Stimulated activated CD4-positive, alpha-beta T cell treated with anti-CD3 and anti-CD28 coated beads, Interleukin-15, amount 100 ng/mL, for 24 hours (primary cell): ENCODE measurements at regions not wholly inside any gene's neighbourhood (a gene's known extent, or its start where the extent isn't known, plus 50 kb on each side); places are given as distances from the start of the nearest gene placed in this dataset.

Experiments used
- DNase-seq: peaks from one replicate; pipeline ENCODE4 v3.0.0-alpha.2; 2020

DNA sequence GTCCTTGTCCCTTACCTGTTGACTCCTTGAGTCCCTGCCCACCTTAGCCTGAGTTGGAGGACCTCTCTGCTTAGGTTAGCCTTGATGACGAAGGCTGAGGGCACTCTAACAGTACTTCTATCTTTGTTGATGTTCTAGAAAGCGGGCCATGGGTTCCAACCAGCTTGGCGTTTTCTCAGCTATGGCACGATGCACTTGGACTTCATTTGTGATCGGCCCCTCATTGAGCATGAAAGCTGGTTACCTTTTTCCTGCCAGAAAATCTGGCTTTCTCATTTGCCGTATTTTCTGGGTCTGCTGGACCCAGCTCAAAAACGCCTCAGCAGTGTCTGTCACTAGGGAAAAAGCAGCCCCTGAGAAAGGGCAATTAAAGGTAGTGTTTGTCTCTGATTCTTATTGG, 290.8 kb downstream of the EMP1 start:
- no peak for DNase-seq

DNA sequence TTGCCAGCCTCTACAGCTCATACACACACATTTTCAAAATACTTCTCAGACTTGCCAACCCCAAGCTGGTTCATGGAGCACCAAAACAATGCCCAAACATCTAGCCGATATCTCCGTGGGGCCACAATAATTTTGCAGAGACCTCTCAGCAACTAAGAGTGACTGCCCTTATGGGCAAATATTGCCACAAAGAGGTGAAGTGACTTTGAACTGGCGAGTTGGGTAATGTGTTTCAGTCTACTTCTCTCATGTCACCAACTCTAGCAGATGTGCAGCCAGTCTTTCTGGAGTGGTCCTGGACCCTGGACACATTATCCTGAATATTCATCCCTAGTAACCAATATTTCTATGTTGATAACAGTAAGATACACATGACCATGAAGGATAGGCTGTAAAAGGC, 290.3 kb downstream of the EMP1 start:
- no peak for DNase-seq

DNA sequence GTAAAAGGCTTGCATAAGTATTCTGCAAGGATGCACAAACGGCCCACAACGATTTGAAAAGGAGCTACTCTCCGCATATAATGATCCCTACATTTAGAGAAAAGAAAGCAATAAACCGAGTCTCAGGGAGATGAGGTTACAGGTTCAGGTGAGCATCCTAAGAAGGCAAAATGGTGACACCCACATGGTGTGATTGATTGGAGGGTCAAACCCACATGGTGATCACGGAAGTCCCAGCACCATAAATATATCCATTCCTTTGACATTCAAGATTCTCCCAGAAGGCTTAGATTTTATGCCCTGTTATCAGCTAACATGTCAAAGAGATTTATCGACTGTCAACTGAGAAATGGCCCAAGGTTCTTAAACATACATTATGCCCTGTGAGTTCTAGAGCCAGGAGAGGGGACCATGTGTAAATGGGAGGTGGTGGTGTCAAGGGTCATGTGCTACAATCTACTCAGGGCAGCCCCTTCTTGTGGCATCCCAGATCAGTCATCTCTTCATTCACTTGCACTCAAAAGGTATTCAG, 282.2 kb downstream of the EMP1 start:
- DNase-seq, result no peak

DNA sequence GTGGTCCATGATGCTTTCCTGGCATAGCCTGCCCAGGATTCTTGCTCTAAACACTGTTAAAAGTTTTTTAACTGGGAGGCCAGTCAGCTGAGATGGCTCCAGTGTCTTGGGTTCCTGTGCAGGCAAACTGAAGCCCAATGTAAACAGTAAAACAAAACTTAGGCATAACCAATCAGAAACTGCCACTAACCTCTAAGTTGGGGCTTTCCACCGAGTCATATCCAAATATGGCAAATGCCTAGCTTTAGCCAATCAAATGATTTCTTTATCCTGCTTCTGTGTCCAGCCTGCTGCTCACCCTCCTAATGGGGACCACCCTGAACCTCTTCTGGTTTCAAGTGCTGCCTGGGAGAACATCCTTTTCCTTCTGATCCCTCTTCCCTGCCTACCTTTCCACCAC, 277.9 kb downstream of the EMP1 start:
- DNase-seq, result no peak

GRCh38 chr12:13472690-13473089, 276.2 kb downstream of the EMP1 start:
- no peak for DNase-seq

DNA sequence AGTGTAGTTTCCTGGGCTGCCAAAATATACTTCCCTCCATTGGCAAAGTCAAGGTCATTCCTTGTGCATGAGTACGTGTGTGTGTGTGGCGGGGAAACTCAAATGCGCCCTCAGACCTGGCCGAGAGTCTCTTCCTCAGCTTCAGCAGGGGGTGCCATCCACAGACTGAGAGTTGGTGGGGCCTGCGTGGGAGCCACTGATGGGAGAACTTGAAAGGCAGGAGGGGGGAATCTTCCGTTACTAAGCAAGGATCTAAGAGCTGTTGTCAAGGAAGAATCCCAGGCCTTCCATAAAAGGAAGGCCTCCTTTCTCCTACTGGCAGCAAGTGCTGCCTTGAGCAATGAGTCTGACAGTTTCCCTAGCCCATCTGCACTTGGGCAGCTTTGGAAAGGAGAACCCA, 274.9 kb downstream of the EMP1 start:
- no peak for DNase-seq

GRCh38 chr12:13465635-13466034, 269.1 kb downstream of the EMP1 start:
- DNase-seq, result no peak

GRCh38 chr12:13463189-13463588, 266.7 kb downstream of the EMP1 start:
- no peak for DNase-seq

- no peak for DNase-seq
These were observed 265.9 kb downstream of the EMP1 start for GRCh38 chr12:13462450-13462849.

DNA sequence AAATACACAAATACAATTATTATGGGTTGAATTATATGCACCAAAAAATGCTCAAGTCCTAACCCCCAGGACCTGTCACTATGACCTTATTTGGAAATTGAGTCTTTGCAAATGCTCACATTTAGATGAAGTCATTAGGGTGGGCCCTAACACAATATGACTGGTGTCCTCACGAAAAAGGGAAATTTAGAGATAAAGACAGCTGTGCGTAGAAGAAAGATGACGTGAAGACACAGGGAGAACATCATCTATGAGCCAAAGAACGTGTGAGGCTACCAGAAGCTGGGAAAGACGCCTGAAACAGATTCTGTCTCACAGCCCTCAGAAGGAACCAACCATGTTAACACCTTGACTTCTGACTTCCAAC, 259.2 kb downstream of the EMP1 start:
- no peak for DNase-seq

- DNase-seq, result no peak
These were observed 258.7 kb downstream of the EMP1 start for GRCh38 chr12:13454991-13455777.

- no peak for DNase-seq
These were observed 256.5 kb downstream of the EMP1 start for GRCh38 chr12:13452955-13453570.

GRCh38 chr12:13451776-13452175, 255.2 kb downstream of the EMP1 start:
- DNase-seq, result no peak

DNA sequence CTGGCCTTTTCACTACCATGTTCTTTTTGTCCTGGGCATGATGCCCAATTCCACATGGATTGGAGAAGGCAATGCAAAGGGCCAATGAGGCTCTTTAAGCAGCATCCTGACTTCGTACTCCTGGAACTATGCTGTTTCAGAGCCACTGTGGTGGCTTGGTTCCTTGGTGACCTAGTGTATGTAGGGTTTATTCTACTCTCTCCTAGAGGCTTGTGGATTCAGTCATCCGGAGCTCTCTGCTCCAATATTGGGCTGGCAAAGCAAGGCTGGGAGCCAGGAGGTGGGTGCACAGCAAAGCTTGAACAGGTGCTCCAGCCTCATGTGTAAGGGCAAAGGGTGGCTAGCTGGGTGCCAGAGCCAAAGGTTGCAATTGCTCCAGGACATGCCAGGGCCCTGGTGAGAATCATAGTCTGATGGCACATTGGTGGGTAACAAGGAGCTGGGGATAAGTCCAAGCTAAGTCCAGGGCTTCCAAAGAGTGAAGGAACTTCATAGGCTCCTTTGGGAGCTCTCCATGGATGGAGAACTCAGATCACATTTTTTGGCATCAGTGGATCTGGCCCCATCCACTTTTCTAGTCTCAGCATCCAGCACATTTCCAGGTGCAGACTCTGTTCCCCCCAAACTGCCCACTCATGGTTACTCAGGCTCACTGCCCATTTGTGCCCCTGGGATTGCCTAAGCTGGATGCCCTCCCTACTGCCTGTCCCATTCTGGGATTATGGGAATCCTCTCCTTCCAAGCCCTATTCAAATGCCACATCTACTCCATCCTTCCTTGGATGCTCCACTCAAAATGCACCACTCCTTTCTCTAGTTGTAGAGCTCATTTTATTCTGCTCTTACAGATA, 253.9 kb downstream of the EMP1 start:
- no peak for DNase-seq

GRCh38 chr12:13444076-13444475, 247.6 kb downstream of the EMP1 start:
- no peak for DNase-seq

- DNase-seq, result no peak
These were observed 247.0 kb downstream of the EMP1 start for GRCh38 chr12:13443498-13443897.

DNA sequence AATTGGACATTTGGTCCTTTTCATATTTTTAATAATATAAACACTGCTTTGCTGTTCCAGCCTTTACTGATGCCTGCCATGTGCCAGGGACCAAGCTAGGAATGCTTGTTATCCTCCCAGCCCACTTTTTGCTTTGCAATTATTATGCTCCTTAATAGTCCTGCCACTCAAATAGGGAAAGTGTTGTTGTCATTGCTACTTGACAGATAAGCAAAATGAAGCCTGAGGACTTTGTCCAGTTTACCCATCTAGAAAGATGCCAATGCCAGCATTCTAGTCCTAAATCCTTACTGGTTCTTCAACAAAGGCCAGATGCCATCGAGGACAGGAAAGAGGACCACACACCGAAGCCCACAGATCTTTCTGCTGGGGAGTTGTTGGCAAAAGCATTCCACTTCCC, 246.5 kb downstream of the EMP1 start:
- no peak for DNase-seq

DNA sequence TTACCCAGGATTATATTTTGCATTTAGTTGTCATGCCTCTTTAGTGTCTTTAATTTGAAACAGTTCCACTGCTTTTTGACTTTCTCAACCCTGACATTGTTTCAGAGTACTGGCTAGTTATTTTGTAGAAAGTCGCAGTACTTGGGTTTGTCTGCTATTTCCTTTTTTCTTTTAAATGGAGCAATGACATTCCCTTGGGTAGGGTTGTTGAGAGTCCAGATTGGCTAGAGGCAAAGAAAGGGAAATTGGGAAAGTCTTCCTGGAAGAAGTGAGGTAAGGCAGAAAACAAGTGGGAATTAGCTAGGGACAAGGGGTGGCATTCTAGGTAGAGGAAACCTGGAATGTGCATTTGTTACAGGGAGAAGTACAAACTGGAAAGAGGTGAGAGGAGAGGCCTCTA, 245.9 kb downstream of the EMP1 start:
- no peak for DNase-seq

GRCh38 chr12:13440844-13441243, 244.3 kb downstream of the EMP1 start:
- DNase-seq, result no peak

- no peak for DNase-seq
These were observed 241.0 kb downstream of the EMP1 start for GRCh38 chr12:13437541-13437940.

DNA sequence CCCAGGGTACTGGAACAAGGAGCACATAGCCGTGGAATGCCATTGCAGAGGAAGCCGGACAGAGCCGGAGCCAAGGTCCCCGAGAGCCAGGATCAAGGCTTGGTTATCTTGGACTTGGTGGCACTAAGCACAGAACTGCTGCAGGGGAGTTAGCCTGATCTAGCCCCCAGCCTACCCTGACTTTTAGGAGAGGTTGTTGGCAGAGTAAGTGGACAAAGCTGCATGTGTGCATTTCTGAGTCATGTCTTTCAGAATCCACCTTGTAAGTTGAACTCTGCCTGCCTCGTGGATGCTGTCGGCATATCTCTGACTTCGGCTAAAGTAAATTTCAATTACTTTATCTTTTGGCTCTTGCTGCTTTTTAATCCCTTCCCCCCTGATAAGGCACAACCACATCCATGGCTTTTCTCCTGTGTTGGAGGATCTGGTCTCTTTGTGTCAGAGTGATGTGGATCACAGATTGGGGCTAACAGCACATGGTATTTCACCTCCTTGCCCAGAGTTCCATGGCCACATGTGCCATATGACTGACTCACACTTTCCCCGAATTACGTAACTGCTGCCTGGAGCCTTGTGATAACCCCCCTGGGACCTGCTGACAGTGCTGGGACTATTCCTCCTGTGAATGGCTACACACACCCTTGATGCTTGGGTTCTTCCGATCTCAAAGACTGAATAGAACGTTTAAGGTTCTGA, 240.3 kb downstream of the EMP1 start:
- no peak for DNase-seq

DNA sequence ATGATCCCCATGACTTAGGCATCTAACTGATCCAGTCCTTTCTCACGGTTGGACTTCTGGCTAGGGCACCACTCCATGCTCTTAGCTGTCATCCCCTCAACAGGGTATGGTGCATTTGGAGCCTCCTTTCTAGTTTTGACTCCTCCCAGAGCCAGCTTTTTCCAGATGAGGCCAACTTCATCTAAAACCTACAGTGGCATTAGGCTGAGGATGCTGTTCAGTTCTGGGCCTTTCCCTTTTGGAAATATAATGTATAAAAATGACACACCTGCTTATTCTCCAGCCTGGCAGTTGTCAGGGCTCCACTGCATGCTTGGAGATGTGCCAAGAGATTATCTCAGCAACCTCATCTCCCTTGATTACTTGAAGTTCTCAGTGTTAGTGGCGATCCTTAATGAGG, 239.7 kb downstream of the EMP1 start:
- DNase-seq, result no peak
